GM19452 (cell line): ENCODE measurements at regions not wholly inside any gene's neighbourhood (a gene's known extent, or its start where the extent isn't known, plus 50 kb on each side); places are given as distances from the start of the nearest gene placed in this dataset.

Experiments used
- ATAC-seq: cut with Tn5 transposase; IDR thresholded peaks from one replicate; pipeline ENCODE4 v1.9.1; 2021; ENCODE audit not compliant: unreplicated experiment

- no peak for ATAC-seq
These were observed 294.6 kb downstream of the PCNX1 start for GRCh38 chr14:71201840-71202239.

GRCh38 chr14:71202881-71203280 lies 295.6 kb downstream of the PCNX1 start:
- ATAC-seq, result no peak

GRCh38 chr14:71203306-71203705 lies 296.0 kb downstream of the PCNX1 start:
- ATAC-seq, result no peak

GRCh38 chr14:71204231-71204630 lies 297.0 kb downstream of the PCNX1 start:
- no peak for ATAC-seq

- ATAC-seq, result no peak
These were observed 297.5 kb downstream of the PCNX1 start for GRCh38 chr14:71204768-71205167.

GRCh38 chr14:71206123-71206522 lies 298.9 kb downstream of the PCNX1 start:
- ATAC-seq, result no peak

GRCh38 chr14:71206766-71207371 lies 299.6 kb downstream of the PCNX1 start:
- no peak for ATAC-seq

GRCh38 chr14:71208702-71209357 lies 301.6 kb downstream of the PCNX1 start:
- ATAC-seq, result no peak

GRCh38 chr14:71209888-71210287 lies 302.6 kb downstream of the PCNX1 start:
- ATAC-seq, result no peak

- ATAC-seq, result no peak
These were observed 304.8 kb downstream of the PCNX1 start for GRCh38 chr14:71212093-71212492.

GRCh38 chr14:71212683-71213107 lies 305.4 kb downstream of the PCNX1 start:
- ATAC-seq, result no peak

GRCh38 chr14:71214241-71214640 lies 307.0 kb downstream of the PCNX1 start:
- ATAC-seq, result no peak

- ATAC-seq, result no peak
These were observed 313.2 kb downstream of the PCNX1 start for GRCh38 chr14:71220462-71220861.

GRCh38 chr14:71221119-71221518 lies 313.9 kb downstream of the PCNX1 start:
- no peak for ATAC-seq

- ATAC-seq, result no peak
These were observed 317.9 kb downstream of the PCNX1 start for GRCh38 chr14:71225113-71225512.

GRCh38 chr14:71228711-71229110 lies 321.5 kb downstream of the PCNX1 start:
- no peak for ATAC-seq

GRCh38 chr14:71229875-71230274 lies 322.6 kb downstream of the PCNX1 start:
- ATAC-seq, result no peak

GRCh38 chr14:71230897-71231296 lies 323.6 kb downstream of the PCNX1 start:
- no peak for ATAC-seq

- no peak for ATAC-seq
These were observed 324.5 kb downstream of the PCNX1 start for GRCh38 chr14:71231521-71232393.

GRCh38 chr14:71232506-71232905 lies 325.2 kb downstream of the PCNX1 start:
- ATAC-seq, result no peak

- ATAC-seq, result no peak
These were observed 328.6 kb downstream of the PCNX1 start for GRCh38 chr14:71235875-71236274.

- no peak for ATAC-seq
These were observed 329.2 kb downstream of the PCNX1 start for GRCh38 chr14:71236487-71236886.
